ENCODE measurements at regions not wholly inside any gene's neighbourhood (a gene's known extent, or its start where the extent isn't known, plus 50 kb on each side); places are given as distances from the start of the nearest gene placed in this dataset.

GRCh38 chr17:62162898-62163297, 97.8 kb upstream of the MED13 start:
- Histone ChIP-seq H3K4me1 (ENCODE audit: control insufficient read depth, insufficient read depth, low read length) (no peaks in the 10 kb centered on the region), H3K36me3 (ENCODE audit: control insufficient read depth, insufficient read depth, low read length) (no peaks in the 10 kb centered on the region), H3K4me3 (ENCODE audit: low read depth in 2 of 2, low read length in 2 of 2) (no peak overlapping the region), H3K27ac (ENCODE audit: low read length) (no peak overlapping the region), H3K9me3 (ENCODE audit: control insufficient read depth, insufficient read depth, low read depth, low read length) (no peaks in the 10 kb centered on the region), H3K27me3 (ENCODE audit: control insufficient read depth, insufficient read depth, low read length) (no peaks in the 10 kb centered on the region)
- no peak for DNase-seq (ENCODE audit: low read depth, low spot score)
- ATAC-seq: no peak
- in situ Hi-C loops (cut with HindIII; ENCODE audit: low pct_unique_long_range_greater_than_20kb, low sequenced_read_pairs) (no loop called here), intact Hi-C loops (cut with micrococcal nuclease; ENCODE audit: unreplicated experiment) (no loop called here)
- TF ChIP-seq, protein P1, sequence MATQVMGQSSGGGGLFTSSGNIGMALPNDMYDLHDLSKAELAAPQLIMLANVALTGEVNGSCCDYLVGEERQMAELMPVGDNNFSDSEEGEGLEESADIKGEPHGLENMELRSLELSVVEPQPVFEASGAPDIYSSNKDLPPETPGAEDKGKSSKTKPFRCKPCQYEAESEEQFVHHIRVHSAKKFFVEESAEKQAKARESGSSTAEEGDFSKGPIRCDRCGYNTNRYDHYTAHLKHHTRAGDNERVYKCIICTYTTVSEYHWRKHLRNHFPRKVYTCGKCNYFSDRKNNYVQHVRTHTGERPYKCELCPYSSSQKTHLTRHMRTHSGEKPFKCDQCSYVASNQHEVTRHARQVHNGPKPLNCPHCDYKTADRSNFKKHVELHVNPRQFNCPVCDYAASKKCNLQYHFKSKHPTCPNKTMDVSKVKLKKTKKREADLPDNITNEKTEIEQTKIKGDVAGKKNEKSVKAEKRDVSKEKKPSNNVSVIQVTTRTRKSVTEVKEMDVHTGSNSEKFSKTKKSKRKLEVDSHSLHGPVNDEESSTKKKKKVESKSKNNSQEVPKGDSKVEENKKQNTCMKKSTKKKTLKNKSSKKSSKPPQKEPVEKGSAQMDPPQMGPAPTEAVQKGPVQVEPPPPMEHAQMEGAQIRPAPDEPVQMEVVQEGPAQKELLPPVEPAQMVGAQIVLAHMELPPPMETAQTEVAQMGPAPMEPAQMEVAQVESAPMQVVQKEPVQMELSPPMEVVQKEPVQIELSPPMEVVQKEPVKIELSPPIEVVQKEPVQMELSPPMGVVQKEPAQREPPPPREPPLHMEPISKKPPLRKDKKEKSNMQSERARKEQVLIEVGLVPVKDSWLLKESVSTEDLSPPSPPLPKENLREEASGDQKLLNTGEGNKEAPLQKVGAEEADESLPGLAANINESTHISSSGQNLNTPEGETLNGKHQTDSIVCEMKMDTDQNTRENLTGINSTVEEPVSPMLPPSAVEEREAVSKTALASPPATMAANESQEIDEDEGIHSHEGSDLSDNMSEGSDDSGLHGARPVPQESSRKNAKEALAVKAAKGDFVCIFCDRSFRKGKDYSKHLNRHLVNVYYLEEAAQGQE (IDR thresholded peaks at IDR 0.05; ENCODE audit: insufficient read depth in 1 of 2, low read depth in 2 of 2, low read length in 1 of 2): no peak
- no peak for TF ChIP-seq POLR2AphosphoS5 (IDR thresholded peaks at IDR 0.05; ENCODE audit: low read depth, low read length)
- TF ChIP-seq, protein P2, sequence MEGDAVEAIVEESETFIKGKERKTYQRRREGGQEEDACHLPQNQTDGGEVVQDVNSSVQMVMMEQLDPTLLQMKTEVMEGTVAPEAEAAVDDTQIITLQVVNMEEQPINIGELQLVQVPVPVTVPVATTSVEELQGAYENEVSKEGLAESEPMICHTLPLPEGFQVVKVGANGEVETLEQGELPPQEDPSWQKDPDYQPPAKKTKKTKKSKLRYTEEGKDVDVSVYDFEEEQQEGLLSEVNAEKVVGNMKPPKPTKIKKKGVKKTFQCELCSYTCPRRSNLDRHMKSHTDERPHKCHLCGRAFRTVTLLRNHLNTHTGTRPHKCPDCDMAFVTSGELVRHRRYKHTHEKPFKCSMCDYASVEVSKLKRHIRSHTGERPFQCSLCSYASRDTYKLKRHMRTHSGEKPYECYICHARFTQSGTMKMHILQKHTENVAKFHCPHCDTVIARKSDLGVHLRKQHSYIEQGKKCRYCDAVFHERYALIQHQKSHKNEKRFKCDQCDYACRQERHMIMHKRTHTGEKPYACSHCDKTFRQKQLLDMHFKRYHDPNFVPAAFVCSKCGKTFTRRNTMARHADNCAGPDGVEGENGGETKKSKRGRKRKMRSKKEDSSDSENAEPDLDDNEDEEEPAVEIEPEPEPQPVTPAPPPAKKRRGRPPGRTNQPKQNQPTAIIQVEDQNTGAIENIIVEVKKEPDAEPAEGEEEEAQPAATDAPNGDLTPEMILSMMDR (IDR thresholded peaks at IDR 0.05): no peak
- no peak for TF ChIP-seq SIN3A (IDR thresholded peaks at IDR 0.05; ENCODE audit: borderline replicate concordance, insufficient read depth, low read depth, low read length)
- no peak for TF ChIP-seq TCF7L2 (IDR thresholded peaks at IDR 0.05; ENCODE audit: low read depth, low read length)
- POLR2A ChIA-PET: interaction anchor here (0.6 kb wide), 1 partner anchor 221 kb away, joined by 3 read pairs; no protein-coding TSS in a partner anchor
- CTCF ChIA-PET: no interaction called here
- no TSS peak for BruUV-seq (replicated peaks)

DNA sequence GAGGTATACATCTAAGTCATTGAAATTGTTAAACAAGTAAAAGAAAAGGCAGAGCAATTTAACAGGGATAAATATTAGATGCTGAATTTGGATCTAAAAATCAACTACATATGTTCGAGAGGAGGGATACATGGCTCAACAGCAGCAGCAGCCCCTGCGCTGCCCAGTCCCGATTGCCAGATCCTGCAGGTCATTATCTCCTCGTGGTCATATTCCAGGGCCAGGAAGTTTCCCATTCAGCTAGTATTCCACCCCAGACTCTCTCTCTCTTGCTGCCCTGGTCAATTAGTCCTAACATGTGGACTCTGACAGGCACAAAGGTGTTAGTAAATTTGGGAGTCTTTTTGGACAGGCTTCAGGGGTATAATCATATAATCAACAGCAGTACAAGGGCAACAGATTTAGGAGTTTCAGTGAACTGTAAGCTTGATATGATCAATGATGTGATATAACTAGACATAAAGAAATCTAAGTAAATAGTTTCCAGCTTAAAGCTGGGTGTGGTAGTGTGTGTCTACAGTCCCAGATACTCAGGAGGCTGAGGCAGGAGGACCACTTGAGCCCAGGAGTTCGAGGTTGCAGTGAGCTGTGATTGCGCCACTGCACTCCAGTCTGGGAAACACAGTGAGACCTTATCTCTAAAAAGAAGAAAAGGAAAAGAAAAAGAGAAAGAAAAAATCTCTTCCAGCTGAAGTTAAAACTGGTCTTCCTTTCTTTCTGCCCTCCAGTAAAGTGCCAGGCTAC, 96.5 kb upstream of the MED13 start:
- H3K27ac ChIP-seq (ENCODE audit: low read length): no peak overlapping the region
- no peaks in the 10 kb centered on the region for H3K36me3 ChIP-seq (ENCODE audit: control insufficient read depth, insufficient read depth, low read length)
- H3K4me3 ChIP-seq (ENCODE audit: low read depth in 2 of 2, low read length in 2 of 2): no peak overlapping the region
- no peak for ATAC-seq
- ChIA-PET POLR2A (no interaction called here), CTCF (interaction anchor here (0.7 kb wide), 1 partner anchor 97 kb away, joined by 3 read pairs; no protein-coding TSS in a partner anchor)
- intact Hi-C loops (cut with micrococcal nuclease; ENCODE audit: unreplicated experiment): no loop called here
- H3K9me3 ChIP-seq (ENCODE audit: control insufficient read depth, insufficient read depth, low read depth, low read length): no peaks in the 10 kb centered on the region
- BruUV-seq (replicated peaks): no TSS peak
- DNase-seq (ENCODE audit: low read depth, low spot score): no peak
- no peaks in the 10 kb centered on the region for H3K27me3 ChIP-seq (ENCODE audit: control insufficient read depth, insufficient read depth, low read length)
- no peaks in the 10 kb centered on the region for H3K4me1 ChIP-seq (ENCODE audit: control insufficient read depth, insufficient read depth, low read length)
- no peak for TF ChIP-seq POLR2AphosphoS5 (IDR thresholded peaks at IDR 0.05; ENCODE audit: low read depth, low read length)
- TF ChIP-seq, protein P2 (IDR thresholded peaks at IDR 0.05): no peak
- no peak for TF ChIP-seq TCF7L2 (IDR thresholded peaks at IDR 0.05; ENCODE audit: low read depth, low read length)
- TF ChIP-seq, protein P1 (IDR thresholded peaks at IDR 0.05; ENCODE audit: insufficient read depth in 1 of 2, low read depth in 2 of 2, low read length in 1 of 2): no peak
- no peak for TF ChIP-seq SIN3A (IDR thresholded peaks at IDR 0.05; ENCODE audit: borderline replicate concordance, insufficient read depth, low read depth, low read length)
- in situ Hi-C loops (cut with HindIII; ENCODE audit: low pct_unique_long_range_greater_than_20kb, low sequenced_read_pairs): no loop called here
